ENCODE measurements at regions not wholly inside any gene's neighbourhood (a gene's known extent, or its start where the extent isn't known, plus 50 kb on each side); places are given as distances from the start of the nearest gene placed in this dataset.

- intact Hi-C loops (cut with micrococcal nuclease; ENCODE audit: unreplicated experiment) = no loop called here
- Histone ChIP-seq H3K27me3 (ENCODE audit: insufficient read depth, low read depth) (no peaks in the 10 kb centered on the region), H2AFZ (no peak overlapping the region), H3K4me2 (no peak overlapping the region), H3K4me1 (replicated peaks; ENCODE audit: insufficient read depth) (no peaks in the 10 kb centered on the region), H3K79me2 (ENCODE audit: low read depth) (no peaks in the 10 kb centered on the region), H3K4me3 (no peak overlapping the region), H3K27ac (no peak overlapping the region), H3K36me3 (ENCODE audit: low read depth) (no peaks in the 10 kb centered on the region), H3K9me2 (ENCODE audit: insufficient read depth) (no peaks in the 10 kb centered on the region), H3K9me3 (ENCODE audit: insufficient read depth, low read depth) (no peaks in the 10 kb centered on the region), H3F3A (ENCODE audit: insufficient read depth, low read depth) (no peaks in the 10 kb centered on the region), H4K20me1 (ENCODE audit: insufficient read depth) (no peaks in the 10 kb centered on the region)
- ChIA-PET CTCF (no interaction called here), POLR2A (ENCODE audit: unreplicated experiment) (interaction anchor here (0.6 kb wide), 1 partner anchor 1225 kb away, joined by 11 read pairs; no protein-coding TSS in a partner anchor)
- no peak for DNase-seq
- TF ChIP-seq CTCF (conservative IDR thresholded peaks at IDR 0.05) (no peak), EZH2 (IDR thresholded peaks at IDR 0.05; ENCODE audit: low read depth) (no peak)
- BruUV-seq (replicated peaks) = no TSS peak
These were observed 93.9 kb upstream of the PRMT6 start for GRCh38 chr1:106962591-106962990.

- Histone ChIP-seq H3K9me3 (ENCODE audit: insufficient read depth, low read depth) (no peaks in the 10 kb centered on the region), H2AFZ (no peak overlapping the region), H3K36me3 (ENCODE audit: low read depth) (no peaks in the 10 kb centered on the region), H3K27ac (no peak overlapping the region), H3K4me3 (no peak overlapping the region), H3K27me3 (ENCODE audit: insufficient read depth, low read depth) (no peaks in the 10 kb centered on the region), H3K79me2 (ENCODE audit: low read depth) (no peaks in the 10 kb centered on the region), H3F3A (ENCODE audit: insufficient read depth, low read depth) (no peaks in the 10 kb centered on the region), H3K4me1 (replicated peaks; ENCODE audit: insufficient read depth) (no peaks in the 10 kb centered on the region), H3K9me2 (ENCODE audit: insufficient read depth) (no peaks in the 10 kb centered on the region), H4K20me1 (ENCODE audit: insufficient read depth) (no peaks in the 10 kb centered on the region), H3K4me2 (no peak overlapping the region)
- DNase-seq = no peak
- BruUV-seq (replicated peaks) = no TSS peak
- ChIA-PET CTCF (no interaction called here), POLR2A (ENCODE audit: unreplicated experiment) (no interaction called here)
- no peak for TF ChIP-seq CTCF (conservative IDR thresholded peaks at IDR 0.05)
- no peak for TF ChIP-seq EZH2 (IDR thresholded peaks at IDR 0.05; ENCODE audit: low read depth)
- intact Hi-C loops (cut with micrococcal nuclease; ENCODE audit: unreplicated experiment) = no loop called here
These were observed 92.0 kb upstream of the PRMT6 start for GRCh38 chr1:106964495-106964894.

GRCh38 chr1:106968644-106969043 lies 87.8 kb upstream of the PRMT6 start:
- no peaks in the 10 kb centered on the region for H3F3A ChIP-seq (ENCODE audit: insufficient read depth, low read depth)
- H4K20me1 ChIP-seq (ENCODE audit: insufficient read depth) = no peaks in the 10 kb centered on the region
- H2AFZ ChIP-seq = no peak overlapping the region
- ChIA-PET POLR2A (ENCODE audit: unreplicated experiment) (no interaction called here), CTCF (no interaction called here)
- H3K27me3 ChIP-seq (ENCODE audit: insufficient read depth, low read depth) = no peaks in the 10 kb centered on the region
- H3K9me2 ChIP-seq (ENCODE audit: insufficient read depth) = no peaks in the 10 kb centered on the region
- no peaks in the 10 kb centered on the region for H3K79me2 ChIP-seq (ENCODE audit: low read depth)
- no peaks in the 10 kb centered on the region for H3K36me3 ChIP-seq (ENCODE audit: low read depth)
- no peak overlapping the region for H3K27ac ChIP-seq
- no peak overlapping the region for H3K4me3 ChIP-seq
- BruUV-seq (replicated peaks) = no TSS peak
- no peak for TF ChIP-seq CTCF (conservative IDR thresholded peaks at IDR 0.05)
- no peak for TF ChIP-seq EZH2 (IDR thresholded peaks at IDR 0.05; ENCODE audit: low read depth)
- intact Hi-C loops (cut with micrococcal nuclease; ENCODE audit: unreplicated experiment) = no loop called here
- no peak for DNase-seq
- H3K9me3 ChIP-seq (ENCODE audit: insufficient read depth, low read depth) = no peaks in the 10 kb centered on the region
- no peaks in the 10 kb centered on the region for H3K4me1 ChIP-seq (replicated peaks; ENCODE audit: insufficient read depth)
- H3K4me2 ChIP-seq = no peak overlapping the region

Measured in PC-9 (cell line).